GM23248 (cell line): ENCODE measurements at regions not wholly inside any gene's neighbourhood (a gene's known extent, or its start where the extent isn't known, plus 50 kb on each side); places are given as distances from the start of the nearest gene placed in this dataset.

ENCODE experiments used
- EZH2 ChIP-seq: fragments of 200-600 bp; sonication (generic); IDR thresholded peaks from 2 replicates; pipeline ENCODE4 v1.6.1; 2018; ENCODE audit warnings: antibody characterized with exemption, mild to moderate bottlenecking; ENCODE audit not compliant: insufficient read depth, poor library complexity, severe bottlenecking
- EZH2phosphoT487 ChIP-seq: fragments of 200-600 bp; sonication (generic); IDR thresholded peaks from 2 replicates; pipeline ENCODE4 v1.6.1; 2018; ENCODE audit warnings: antibody characterized with exemption, moderate library complexity, mild to moderate bottlenecking, low read depth; ENCODE audit not compliant: insufficient read depth

DNA sequence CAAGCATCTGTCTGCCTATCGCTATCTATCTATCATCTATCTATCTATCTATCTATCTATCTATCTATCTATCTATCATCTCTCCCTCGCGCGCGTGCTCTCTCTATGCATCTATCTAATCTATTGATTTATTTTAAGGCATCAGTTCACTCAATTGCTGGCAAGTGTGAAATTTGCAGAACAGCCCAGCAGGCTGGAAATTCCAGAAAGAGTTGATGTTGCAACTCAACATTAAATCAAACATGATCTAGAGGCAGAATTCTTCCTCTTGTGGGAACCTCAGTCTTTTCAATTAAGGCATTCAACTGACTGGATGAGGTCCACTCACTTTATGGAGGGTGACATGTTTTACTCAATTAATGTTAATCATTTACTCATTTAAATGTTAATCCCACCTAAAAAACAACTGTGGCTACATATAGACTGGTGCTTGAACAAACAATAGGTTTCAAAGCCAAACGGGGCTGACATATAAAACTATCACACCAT is 1210.8 kb downstream of the GALC start:
- no peak for TF ChIP-seq EZH2phosphoT487
- TF ChIP-seq EZH2, result no peak
